ENCODE measurements at regions not wholly inside any gene's neighbourhood (a gene's known extent, or its start where the extent isn't known, plus 50 kb on each side); places are given as distances from the start of the nearest gene placed in this dataset.

DNA sequence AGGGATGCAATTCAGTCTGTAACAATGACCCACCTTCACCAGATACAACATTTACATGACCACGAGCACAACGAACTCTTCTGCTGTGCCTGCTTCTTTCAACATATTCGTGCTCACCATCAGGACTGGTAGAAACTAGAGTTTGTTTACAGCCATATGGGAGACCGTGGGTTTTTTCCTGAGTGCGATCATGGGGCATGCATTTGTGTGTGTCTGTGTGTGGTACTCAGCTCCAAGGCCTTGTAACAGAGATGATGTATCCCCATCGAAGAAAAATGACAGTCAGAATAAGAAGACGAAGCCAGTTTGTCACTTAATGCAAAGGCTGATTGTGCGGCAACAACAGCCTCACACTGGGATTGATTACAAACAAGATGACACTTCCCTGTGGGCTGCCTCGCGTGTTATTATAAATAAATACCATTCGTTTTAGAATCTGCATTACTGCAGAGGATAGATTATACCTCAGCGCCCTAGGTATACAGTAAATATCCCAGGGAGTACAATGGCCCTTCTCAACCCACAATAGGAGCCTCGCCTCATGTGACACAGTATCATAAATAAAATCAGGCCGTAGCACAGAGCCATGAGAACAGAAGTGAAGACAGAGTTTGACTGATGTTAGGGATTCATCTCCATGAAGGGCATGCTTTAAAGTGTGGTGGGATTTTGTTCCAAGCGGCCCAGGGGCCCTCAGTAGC lies 97.3 kb upstream of the NOCT start:
- Mint-ChIP-seq H3K36me3 (ENCODE audit: low read depth) (no peaks in the 10 kb centered on the region), H3K27me3 (peaks cover 13% of the 10 kb centered on the region), H3K27ac (no peak overlapping the region), H3K4me1 (peaks cover 8% of the 10 kb centered on the region), H3K9me3 (no peaks in the 10 kb centered on the region), H3K4me3 (no peak overlapping the region)
- TF ChIP-seq, protein P1, sequence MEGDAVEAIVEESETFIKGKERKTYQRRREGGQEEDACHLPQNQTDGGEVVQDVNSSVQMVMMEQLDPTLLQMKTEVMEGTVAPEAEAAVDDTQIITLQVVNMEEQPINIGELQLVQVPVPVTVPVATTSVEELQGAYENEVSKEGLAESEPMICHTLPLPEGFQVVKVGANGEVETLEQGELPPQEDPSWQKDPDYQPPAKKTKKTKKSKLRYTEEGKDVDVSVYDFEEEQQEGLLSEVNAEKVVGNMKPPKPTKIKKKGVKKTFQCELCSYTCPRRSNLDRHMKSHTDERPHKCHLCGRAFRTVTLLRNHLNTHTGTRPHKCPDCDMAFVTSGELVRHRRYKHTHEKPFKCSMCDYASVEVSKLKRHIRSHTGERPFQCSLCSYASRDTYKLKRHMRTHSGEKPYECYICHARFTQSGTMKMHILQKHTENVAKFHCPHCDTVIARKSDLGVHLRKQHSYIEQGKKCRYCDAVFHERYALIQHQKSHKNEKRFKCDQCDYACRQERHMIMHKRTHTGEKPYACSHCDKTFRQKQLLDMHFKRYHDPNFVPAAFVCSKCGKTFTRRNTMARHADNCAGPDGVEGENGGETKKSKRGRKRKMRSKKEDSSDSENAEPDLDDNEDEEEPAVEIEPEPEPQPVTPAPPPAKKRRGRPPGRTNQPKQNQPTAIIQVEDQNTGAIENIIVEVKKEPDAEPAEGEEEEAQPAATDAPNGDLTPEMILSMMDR (IDR thresholded peaks at IDR 0.05), result no peak
- ATAC-seq (ENCODE audit: low read depth) (no peak), DNase-seq (no peak)
- ChIA-PET POLR2A (no interaction called here), CTCF (no interaction called here)
- intact Hi-C loops (cut with micrococcal nuclease), result no loop called here

DNA sequence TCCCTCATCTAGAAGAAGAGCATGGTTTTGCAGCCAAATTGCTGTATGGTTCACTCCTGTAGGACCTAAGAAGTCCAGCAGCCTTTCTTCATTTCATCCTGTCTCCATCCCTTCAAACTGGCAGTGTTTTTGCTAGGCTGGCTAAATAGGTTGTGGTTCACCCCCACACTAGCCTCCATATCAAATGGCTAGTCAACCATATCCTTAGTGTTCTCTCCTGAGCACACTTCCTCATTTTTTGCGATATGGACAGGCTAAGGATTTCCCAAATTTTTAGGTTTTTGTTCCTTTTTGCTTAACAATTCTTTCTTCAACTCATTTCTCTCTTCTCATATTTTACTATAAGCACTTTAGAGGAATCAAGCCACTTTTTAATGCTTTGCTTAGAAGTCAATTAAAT lies 98.8 kb upstream of the NOCT start:
- DNase-seq, result no peak
- TF ChIP-seq, protein P1 (IDR thresholded peaks at IDR 0.05), result no peak
- Mint-ChIP-seq H3K4me1 (peaks cover 8% of the 10 kb centered on the region), H3K9me3 (no peaks in the 10 kb centered on the region), H3K4me3 (no peak overlapping the region), H3K36me3 (ENCODE audit: low read depth) (no peaks in the 10 kb centered on the region), H3K27ac (no peak overlapping the region), H3K27me3 (peaks cover 9% of the 10 kb centered on the region)
- ChIA-PET CTCF (no interaction called here), POLR2A (no interaction called here)
- intact Hi-C loops (cut with micrococcal nuclease), result no loop called here
- no peak for ATAC-seq (ENCODE audit: low read depth)

DNA sequence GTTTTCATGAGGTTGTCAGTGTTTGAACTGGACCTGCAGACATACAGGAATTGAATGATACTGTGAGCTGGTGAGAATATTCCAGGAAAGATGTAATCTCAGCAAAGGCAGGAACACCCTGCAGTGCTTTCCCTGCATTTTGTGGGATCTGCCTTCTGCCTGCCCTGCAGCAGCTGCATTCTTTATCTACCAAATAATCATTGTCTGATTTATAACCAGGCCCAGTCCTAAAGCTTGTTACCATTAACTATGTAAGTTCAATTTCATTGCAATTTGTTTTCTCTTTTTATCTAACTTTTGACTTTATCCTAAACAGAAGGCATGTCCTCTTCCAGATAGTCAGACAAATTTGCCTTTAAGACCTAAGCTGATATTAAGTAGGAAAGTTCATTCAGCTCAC lies 99.8 kb upstream of the NOCT start:
- Mint-ChIP-seq H3K4me3 (no peak overlapping the region), H3K36me3 (ENCODE audit: low read depth) (no peaks in the 10 kb centered on the region), H3K9me3 (no peaks in the 10 kb centered on the region), H3K27me3 (peaks cover 9% of the 10 kb centered on the region), H3K4me1 (peaks cover 8% of the 10 kb centered on the region), H3K27ac (no peak overlapping the region)
- ATAC-seq (ENCODE audit: low read depth) (no peak), DNase-seq (no peak)
- TF ChIP-seq, protein P1 (IDR thresholded peaks at IDR 0.05), result no peak
- POLR2A ChIA-PET, result no interaction called here
- intact Hi-C loops (cut with micrococcal nuclease), result no loop called here
- CTCF ChIA-PET, result no interaction called here

DNA sequence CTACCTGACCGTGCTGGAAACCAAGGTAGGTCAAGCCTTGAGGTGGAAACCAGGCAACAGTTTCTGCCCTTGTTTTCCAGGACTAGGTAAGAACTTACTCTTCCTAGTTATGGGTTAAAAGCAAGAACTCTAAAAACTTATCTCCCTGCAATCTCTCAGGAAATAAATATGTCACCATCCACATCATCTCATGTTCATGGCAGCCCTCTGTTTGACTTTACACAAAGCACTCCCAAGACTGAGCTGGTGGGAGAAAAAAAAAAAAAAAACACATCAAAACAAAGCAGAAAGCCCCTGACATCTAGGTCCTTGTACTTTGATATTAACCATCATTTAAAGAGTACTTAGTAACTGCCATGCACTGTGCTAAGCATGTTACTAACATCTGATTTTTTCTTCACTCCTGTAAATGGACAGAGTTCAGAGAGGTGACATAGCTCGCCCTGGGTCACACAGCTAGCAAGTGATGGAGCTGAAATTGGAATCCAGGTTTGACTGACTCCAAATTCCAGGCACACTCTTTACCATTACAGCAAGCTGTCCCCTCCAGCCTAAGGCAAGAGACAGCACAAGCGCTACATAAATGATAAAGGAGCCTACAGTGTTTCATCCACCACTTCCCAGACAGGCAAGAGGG lies 102.8 kb upstream of the NOCT start:
- intact Hi-C loops (cut with micrococcal nuclease), result no loop called here
- TF ChIP-seq, protein P1 (IDR thresholded peaks at IDR 0.05), result no peak
- Mint-ChIP-seq H3K9me3 (no peaks in the 10 kb centered on the region), H3K27ac (no peak overlapping the region), H3K4me3 (no peak overlapping the region), H3K4me1 (peaks cover 8% of the 10 kb centered on the region), H3K27me3 (no peaks in the 10 kb centered on the region), H3K36me3 (ENCODE audit: low read depth) (no peaks in the 10 kb centered on the region)
- CTCF ChIA-PET, result no interaction called here
- no peak for DNase-seq
- ATAC-seq (ENCODE audit: low read depth), result no peak
- POLR2A ChIA-PET, result no interaction called here

DNA sequence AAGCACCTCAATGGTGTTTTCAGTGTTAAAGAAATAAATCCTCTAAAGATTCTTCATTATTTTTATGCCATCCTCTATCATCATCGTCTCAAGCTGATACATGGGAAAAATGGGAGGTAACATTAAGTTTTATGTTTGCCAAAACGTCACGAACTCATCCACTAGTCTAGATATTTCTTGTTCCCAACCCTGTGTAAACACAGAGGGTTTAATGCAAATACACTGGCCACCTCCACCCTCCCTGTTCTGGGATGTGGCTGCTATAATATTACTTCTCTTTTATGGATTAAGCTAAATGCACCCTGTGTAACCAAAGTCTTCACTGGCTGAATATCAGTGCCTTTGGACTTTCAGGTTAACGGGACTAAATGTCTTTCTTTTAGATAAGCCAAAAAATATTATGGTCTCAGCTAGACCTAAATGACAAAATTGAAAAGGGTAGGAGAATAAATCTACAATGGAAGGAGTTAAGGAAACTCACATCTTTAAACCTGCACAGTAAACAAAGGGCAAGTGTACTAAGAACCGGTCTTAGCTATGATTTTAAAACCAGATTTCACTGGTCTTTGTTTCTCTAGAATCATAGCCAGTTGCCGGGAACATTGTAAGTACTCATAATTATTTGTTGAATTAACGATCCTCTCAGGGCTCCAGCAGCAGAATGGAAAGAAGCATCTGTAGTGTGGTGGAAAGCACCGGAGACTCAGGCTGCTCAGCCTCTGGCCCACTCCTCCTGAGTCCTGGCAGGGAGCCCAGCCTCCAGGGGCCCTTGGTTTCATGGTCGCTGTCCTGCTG lies 103.5 kb upstream of the NOCT start:
- ChIA-PET CTCF (interaction anchor here (0.8 kb wide), 1 partner anchor 40 kb away, joined by 3 read pairs; no protein-coding TSS in a partner anchor), POLR2A (no interaction called here)
- no peak overlapping the region for H3K27ac Mint-ChIP-seq
- no peak overlapping the region for H3K4me3 Mint-ChIP-seq
- ATAC-seq (ENCODE audit: low read depth) (no peak), DNase-seq (no peak)
- no peaks in the 10 kb centered on the region for H3K9me3 Mint-ChIP-seq
- H3K4me1 Mint-ChIP-seq, result peaks cover 8% of the 10 kb centered on the region
- TF ChIP-seq, protein P1 (IDR thresholded peaks at IDR 0.05), result no peak
- H3K36me3 Mint-ChIP-seq (ENCODE audit: low read depth), result no peaks in the 10 kb centered on the region
- H3K27me3 Mint-ChIP-seq, result no peaks in the 10 kb centered on the region
- intact Hi-C loops (cut with micrococcal nuclease), result no loop called here

Measured in activated B cell treated with CpG ODN at 0.5 μM for 24 hours (primary cell).